Body of pancreas (tissue), 4 donors: ENCODE measurements at regions not wholly inside any gene's neighbourhood (a gene's known extent, or its start where the extent isn't known, plus 50 kb on each side); places are given as distances from the start of the nearest gene placed in this dataset.

Experiments
- POLR2A ChIP-seq, 3 donors: fragments of 450-650 bp; IDR thresholded peaks; one replicate each; pipeline ENCODE4 v1.6.1; 2016; ENCODE audit warnings: antibody characterized with exemption in 3 of 3, mild to moderate bottlenecking in 2 of 3
- TF ChIP-seq, protein P1 (sequence below), 7 experiments: fragments of 450-650 bp in 4 of 7; fragments of 200-600 bp in 3 of 7; sonication (generic) in 3 of 7; IDR thresholded peaks; one replicate each; pipeline ENCODE4 v1.5.1; 2016 to 2019; ENCODE audit warnings: antibody characterized with exemption in 7 of 7

DNA sequence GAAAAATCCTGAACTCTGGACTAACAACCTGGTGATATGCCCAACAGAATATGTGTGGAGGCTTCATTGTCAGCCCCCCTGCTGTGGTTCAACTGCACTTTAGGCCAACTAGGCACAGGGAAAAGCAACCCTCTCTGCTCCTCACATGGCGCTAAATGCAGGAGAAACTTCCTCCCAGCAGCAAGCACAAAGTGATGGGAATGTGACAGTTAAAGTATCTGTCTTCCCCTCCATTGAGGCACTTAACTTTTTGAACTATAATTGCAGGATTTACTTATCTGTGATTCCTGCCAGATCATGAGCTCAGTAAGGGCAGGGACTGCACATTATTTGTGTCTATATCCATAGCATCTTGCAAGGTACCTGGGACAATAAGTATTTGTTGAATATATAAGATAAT, 981.2 kb upstream of the KLHL29 start:
- TF ChIP-seq, protein P1, sequence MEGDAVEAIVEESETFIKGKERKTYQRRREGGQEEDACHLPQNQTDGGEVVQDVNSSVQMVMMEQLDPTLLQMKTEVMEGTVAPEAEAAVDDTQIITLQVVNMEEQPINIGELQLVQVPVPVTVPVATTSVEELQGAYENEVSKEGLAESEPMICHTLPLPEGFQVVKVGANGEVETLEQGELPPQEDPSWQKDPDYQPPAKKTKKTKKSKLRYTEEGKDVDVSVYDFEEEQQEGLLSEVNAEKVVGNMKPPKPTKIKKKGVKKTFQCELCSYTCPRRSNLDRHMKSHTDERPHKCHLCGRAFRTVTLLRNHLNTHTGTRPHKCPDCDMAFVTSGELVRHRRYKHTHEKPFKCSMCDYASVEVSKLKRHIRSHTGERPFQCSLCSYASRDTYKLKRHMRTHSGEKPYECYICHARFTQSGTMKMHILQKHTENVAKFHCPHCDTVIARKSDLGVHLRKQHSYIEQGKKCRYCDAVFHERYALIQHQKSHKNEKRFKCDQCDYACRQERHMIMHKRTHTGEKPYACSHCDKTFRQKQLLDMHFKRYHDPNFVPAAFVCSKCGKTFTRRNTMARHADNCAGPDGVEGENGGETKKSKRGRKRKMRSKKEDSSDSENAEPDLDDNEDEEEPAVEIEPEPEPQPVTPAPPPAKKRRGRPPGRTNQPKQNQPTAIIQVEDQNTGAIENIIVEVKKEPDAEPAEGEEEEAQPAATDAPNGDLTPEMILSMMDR (IDR thresholded peaks at IDR 0.05): no peak
- TF ChIP-seq POLR2A (IDR thresholded peaks at IDR 0.05): no peak
